IPS-18c (cell line): ENCODE measurements at regions not wholly inside any gene's neighbourhood (a gene's known extent, or its start where the extent isn't known, plus 50 kb on each side); places are given as distances from the start of the nearest gene placed in this dataset.

ENCODE experiments used
- H3K4me3 ChIP-seq: 2 replicates; pipeline ENCODE4 v1.7.0; 2013; ENCODE audit warnings: low read depth, mild to moderate bottlenecking, low read length, moderate library complexity; ENCODE audit not compliant: insufficient read depth
- H3K9me3 ChIP-seq: one replicate; pipeline ENCODE4 v1.6.1; 2013; ENCODE audit warnings: mild to moderate bottlenecking, low read length, moderate library complexity; ENCODE audit not compliant: control insufficient read depth, insufficient read depth

DNA sequence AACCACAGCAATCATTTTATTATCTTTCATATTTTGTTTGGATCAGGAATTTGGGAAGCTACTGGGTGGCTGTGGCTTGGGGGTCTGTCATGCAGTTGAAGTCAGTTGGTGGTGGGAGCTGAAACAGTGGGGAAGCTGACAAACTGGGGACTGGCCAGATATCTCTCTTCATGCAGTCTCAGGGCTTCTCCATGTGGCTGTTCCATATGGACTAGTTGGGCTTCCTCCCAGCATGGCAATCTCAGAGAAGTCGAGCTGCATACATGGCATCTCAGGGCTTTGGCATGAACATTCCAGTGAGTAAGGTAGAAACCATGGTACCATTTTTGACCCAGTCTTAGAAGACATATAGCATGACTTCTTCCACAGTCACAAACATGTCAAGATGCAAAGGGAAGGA lies 274.8 kb downstream of the ENC1 start:
- no peaks in the 10 kb centered on the region for H3K9me3 ChIP-seq
- H3K4me3 ChIP-seq: no peak overlapping the region

DNA sequence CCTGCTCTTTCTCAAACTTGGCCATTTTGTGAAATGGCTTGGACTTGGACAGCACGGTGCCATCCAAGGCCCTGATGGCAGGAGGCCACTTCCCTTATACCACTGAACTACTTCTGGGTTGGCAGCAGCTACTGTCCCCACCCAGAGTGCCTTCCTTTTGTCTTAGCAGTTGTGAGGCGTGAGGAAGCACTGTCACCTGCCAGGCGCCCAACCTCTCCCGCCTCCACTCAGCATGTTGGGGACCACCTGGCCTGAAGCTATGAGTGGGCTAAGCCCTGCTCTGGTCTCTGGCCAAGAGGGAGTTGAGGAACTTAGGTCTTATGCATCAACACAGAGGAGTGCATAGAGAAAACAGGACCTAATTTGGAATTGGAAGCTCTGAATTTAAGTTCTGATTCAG lies 276.0 kb downstream of the ENC1 start:
- no peak overlapping the region for H3K4me3 ChIP-seq
- H3K9me3 ChIP-seq: no peaks in the 10 kb centered on the region

DNA sequence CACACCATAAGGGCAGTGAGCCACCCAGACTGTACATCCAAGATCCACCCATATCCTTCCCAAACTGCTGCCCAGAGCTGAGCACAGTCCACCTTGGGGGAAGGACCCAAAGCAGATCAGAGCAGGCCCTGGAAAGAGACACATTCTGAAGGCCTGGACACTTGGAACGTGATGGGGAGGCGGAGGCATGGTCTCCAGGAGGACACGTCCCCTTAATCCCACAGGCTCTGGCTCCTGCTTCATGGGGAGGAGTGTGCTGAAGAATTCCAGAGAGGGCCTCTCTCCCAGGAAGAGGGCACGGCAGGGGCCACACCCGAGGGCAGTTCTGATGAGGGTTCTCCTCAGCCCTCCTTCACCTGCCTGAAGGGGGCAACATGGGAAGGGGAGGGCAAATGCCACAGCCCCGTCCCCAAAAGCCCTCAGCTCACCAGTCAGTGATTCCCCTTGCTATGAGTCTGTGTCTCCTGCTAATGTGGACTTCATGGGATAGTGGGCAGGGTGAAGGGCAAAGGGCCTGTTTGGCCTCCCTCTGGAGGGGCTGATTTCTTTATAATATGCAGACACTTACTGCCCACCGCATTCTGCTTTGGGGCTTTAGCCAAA lies 276.8 kb downstream of the ENC1 start:
- Histone ChIP-seq H3K9me3 (no peaks in the 10 kb centered on the region), H3K4me3 (no peak overlapping the region)

DNA sequence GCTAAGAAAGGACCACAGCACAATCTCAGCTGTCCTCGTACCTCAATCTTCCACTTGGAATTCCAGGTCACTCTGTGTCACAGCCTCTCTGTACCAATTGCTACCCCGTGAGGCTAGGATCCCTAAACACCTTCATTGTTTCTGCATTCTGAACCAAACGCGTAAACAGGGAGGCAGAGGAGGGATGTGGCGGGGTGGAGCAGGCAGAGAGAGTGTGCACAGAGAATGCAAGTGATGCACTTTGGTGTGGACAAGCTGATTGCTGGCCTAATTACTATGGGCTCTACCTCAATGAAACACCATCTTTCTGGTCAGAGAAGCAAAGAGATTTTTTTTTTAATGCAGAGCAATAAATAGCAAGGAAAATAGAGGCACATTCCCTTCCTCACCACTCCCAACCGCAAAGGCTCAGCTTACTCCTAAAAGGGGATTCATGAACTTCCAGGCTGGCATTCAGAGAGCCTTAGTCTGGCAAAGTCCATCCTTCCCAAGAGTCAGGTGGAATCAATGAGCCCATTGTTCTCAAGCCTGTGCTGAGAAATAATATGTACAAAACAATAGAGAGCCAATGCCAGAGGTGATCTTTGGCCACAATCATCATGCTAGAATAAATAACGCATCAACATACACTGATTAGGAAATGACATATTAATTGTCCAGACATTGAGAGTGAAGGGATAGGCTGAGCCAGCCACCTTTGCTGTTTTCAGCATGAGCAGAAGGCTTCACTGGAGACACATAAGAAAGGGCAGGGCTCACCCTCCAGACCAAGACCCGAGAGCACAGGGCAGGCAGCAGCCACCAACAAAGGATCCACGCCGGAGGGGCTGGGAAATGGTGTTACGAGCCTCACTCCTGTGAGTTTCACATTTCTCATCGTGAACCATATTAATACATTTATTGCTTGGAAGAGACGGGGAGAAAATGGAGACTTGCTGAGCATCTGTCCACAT lies 278.8 kb downstream of the ENC1 start:
- Histone ChIP-seq H3K4me3 (no peak overlapping the region), H3K9me3 (no peaks in the 10 kb centered on the region)

DNA sequence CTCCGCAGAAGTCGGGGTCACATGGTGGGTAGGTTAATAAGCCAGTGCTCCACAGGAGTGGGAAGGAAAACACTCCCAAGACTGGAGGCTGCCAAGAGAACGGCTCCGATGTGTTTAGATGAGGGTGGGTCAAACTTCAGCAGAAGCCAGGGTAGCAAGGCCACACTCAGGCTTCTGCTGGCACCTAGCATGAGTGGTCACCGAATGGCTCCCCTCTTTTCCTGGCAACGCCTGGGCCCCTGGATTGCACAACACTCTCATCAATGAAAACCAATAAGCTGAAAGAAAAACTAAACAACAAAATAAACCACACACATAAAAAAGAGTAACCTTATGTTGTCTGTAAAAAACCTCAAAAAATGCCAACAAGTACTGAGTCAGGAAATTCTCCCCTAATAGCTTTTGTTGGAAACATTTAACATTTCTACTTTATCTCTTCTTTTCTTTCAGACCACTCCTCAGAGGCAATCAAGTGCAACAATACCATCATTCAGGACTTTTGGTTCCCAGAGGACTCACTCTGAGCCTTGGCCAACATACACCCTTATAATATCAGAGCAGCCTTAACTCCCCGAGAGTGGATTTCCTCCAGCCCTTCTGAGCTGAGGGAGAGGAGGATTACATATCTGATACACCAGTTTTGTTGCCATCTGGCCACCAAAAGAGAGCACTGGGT lies 279.9 kb downstream of the ENC1 start:
- Histone ChIP-seq H3K4me3 (no peak overlapping the region), H3K9me3 (no peaks in the 10 kb centered on the region)

DNA sequence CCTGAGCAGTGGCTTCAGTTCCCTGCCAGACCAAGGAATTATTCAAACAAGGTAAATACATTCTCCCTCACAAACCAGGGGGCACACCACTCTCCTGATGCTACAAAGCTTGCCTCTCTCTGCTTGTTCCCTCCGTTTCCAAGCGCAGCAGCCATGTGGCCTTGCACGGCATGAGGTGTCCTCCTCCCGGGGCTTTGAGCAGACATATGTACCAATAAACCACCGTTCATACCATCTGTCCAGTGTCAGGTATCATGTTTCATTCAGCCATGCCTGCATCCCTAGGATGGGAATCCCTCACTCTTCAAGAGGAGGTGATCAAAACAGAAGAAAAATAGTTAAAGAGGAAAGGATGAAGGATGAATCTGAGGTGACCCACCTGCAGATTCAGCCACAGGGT lies 282.7 kb downstream of the ENC1 start:
- no peak overlapping the region for H3K4me3 ChIP-seq
- H3K9me3 ChIP-seq: no peaks in the 10 kb centered on the region

DNA sequence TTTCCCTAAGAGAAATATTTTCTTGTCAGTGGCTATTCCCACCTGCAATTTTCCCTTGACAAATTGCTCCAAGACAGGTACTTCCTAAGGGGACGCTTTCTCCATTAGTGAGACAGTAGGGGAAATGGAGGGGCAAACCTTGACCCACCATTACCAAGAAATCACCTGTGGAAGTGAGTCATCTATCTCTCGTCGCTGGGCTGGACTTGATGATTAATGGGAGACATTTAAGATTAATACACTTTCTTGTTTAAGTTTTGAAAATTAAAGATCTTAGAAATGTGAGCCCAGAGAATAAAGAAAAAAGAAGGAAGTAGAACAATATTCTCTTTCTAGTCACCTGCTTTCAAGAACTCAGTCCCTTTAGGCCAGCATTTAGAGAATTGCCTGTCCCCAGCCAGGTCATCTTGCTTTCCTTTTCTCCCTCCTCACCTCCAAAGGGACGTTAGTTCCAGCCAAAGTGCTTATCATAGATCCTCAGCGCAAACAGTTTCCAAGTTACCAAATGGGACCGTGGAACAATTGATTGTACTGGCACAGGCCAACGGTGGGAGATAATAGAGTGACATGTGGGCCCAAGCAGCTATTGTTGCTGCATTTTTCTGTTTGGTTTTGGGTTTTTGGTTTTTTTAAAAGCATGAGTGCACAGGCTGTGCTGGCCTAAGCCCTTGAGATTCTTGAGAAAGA lies 284.4 kb downstream of the ENC1 start:
- Histone ChIP-seq H3K4me3 (no peak overlapping the region), H3K9me3 (peaks cover 3% of the 10 kb centered on the region)

DNA sequence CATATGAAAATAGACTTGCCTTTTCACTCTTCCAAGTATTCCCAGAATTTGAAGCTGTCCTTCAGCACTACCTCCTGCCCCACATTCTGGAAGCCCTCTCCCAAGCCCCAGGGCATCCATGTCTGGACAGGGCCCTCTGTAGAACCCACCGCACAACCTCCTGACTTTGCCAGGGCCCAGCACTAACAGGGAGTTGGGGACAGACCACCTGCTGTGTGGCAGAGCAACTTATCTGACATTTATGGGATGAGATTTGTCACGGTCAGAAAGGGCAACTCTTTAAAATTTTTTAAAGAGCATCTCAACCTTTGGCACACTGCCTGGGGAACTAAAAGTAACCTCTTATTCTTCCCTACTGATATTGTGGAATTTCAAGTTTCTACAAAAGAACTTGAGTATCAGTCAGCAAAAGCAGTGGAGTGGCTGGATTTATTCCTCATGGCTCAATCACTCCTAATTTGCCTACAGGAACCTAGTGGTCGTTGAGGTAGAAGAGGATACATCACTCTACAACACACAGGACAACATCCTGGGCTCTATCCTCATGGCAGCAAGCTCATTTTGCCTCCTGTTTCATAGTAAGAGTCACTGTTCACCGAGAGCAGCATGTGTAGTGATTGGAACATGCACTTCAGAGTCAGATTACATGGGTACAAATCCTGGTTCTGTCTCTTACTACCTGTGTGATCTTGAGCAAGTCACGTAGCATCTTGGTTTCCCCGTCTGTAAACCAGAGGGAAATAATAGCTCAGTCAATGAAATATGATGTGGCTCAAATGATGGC lies 285.3 kb downstream of the ENC1 start:
- Histone ChIP-seq H3K4me3 (no peak overlapping the region), H3K9me3 (peaks cover 8% of the 10 kb centered on the region)

DNA sequence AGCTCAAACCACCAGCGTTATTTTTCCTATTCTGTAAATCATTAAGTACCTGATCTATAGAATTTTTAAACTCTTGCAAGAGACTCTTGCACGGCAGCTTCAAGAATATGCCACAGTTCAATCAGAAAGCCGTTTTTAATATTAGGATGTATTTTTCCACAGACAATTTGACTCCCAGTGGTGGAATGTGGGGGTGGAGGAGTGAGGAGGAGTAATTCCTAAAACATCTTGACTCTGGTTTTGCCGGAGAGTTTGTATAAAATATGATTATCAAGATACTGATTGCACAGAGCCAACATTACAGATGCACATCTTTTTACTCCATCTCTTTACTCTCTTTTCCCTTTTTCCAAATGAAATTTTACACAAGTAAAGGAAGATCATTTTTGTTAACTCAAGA lies 288.3 kb downstream of the ENC1 start:
- peaks cover 8% of the 10 kb centered on the region for H3K9me3 ChIP-seq

DNA sequence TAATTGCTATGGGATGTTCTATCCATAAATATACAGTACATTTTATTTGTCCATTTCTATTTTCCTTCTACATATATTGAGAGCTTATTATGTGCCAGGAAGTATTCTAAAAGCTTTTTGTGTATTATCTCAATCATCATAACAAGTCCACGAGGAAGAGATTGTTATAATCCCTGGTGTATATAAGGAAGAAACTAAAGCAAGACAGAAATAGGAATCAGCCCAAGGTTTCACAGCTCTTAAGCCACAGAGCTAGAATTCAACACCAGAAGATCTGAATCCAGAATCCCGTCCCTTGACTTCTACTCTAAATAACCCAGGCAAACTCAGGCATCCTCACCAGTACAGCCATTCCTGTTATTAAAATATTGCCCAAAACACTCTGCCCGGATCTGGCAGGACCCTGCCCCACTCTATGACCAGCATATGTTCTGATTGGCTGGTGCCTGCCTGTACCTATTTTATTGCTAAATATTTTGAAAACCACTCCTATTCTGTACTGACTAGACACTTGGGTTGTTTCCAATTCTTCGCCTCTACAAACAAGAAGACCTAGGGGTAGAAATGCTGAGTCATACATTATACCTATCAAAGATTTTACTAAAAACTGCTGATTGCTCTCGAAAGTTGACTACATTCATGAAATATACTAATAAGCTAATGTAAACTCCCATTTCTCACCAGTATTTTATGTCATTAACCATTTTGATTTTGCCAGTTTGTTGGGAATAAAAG lies 297.4 kb downstream of the ENC1 start:
- Histone ChIP-seq H3K9me3 (no peaks in the 10 kb centered on the region), H3K4me3 (no peak overlapping the region)

More for the DNA sequence above, 288.3 kb downstream of the ENC1 start:
- no peak overlapping the region for H3K4me3 ChIP-seq

DNA sequence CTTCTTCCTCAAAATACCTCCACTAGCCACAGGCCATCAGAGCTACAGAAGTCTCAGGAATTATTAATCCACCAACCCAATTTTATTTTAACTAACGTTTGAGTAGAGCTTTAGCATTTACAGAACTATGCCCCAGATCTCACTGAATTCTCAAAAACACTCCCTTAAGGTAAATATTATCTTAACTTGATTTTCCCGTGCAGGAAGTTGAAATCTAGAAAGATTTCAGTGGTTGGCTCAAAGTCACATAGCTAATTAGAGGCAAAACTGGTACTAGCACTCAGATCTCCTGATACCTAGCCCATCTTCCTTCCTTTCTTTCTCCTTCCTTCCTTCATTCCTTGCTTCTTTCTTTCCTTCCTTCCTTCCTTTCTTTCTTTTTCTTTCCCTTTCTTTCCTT lies 298.3 kb downstream of the ENC1 start:
- H3K4me3 ChIP-seq: no peak overlapping the region
- no peaks in the 10 kb centered on the region for H3K9me3 ChIP-seq

DNA sequence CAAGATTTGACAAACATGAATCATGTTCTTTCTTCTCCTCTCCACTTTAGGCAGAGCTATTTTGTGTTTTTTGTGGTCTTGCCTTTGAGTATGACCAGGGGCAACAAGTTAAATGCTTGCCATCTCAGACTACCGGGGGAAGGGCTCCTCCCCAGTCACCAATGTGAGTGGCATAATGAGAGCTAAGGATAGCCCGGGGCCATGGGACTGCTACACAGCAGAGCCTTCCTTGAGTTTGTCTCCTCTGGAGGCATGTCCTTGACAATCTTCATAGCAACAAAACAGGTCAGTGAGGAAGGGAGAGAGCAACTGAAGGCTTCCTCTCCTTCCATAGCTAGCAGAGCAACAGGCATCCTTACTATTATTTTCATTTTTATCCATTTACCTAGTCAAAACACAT lies 299.3 kb downstream of the ENC1 start:
- H3K9me3 ChIP-seq: no peaks in the 10 kb centered on the region
- H3K4me3 ChIP-seq: no peak overlapping the region

DNA sequence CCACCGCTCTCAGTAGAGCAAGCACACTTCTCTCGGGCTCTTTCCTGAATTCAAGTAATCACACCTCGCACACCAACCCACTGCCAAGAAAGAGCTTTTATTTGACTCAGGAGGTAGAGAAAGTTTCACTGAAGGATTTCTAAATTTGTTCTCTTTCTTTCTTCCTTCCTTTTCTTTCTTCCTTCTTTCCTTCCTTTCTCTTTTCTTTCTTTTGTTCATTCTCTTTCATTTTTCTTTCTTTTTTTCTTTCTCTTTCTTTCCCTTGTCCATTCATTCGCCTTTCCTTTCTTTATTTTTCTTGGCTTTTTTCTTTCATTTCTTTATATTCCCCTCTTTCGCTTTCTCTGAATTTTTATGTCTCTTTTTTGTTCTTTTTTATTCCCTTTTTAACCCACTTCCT lies 300.1 kb downstream of the ENC1 start:
- Histone ChIP-seq H3K4me3 (no peak overlapping the region), H3K9me3 (no peaks in the 10 kb centered on the region)

DNA sequence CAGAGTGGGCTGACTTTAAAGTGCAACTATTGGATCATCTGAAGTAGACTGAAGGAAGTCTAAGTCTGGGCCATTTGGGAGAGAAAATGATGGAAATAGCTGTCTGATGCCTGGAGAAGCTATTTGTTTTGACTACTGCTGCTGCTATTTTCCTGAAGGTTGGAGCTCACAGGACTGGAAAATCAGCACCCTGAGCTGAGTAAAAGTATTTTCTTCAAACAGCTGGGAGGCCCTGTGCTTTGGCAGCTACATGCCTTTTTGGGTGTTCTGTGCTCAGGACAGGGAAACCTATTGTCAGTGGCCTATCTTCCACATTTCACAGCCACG lies 302.6 kb downstream of the ENC1 start:
- no peak overlapping the region for H3K4me3 ChIP-seq
- no peaks in the 10 kb centered on the region for H3K9me3 ChIP-seq

DNA sequence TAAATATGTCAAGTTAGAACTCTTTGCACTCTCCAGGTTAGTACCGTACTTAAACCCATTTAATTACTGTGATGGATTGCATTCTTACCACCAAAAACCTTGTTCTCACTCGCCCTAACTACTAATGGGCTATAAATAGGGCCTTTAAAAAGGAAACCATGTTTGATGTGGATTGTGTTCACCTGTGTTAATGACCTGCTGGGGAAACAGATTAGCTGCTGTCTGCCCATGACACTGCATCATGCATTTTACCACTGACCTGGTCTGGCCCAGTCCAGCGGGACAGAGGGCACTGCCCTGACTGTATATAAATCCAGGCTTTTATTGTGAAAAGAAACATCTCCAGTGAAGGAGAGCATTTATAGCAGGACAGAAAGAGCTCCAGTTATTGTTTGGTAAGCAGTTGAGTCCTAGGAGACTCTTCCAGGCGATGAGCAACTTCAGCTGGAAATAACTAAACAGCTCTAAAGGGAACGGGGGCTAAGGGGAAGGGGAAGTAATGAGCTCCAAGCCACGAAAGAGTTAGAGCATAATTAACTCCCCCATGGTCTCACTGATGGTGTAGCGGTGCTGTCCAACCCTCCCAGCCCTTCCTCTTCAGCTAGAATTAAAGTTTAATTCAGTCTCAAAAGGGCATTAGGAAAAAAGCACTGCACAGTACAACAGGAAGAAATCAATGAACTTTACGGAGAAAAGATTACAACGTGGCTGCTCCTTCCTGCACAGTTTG lies 303.1 kb downstream of the ENC1 start:
- Histone ChIP-seq H3K4me3 (no peak overlapping the region), H3K9me3 (no peaks in the 10 kb centered on the region)

DNA sequence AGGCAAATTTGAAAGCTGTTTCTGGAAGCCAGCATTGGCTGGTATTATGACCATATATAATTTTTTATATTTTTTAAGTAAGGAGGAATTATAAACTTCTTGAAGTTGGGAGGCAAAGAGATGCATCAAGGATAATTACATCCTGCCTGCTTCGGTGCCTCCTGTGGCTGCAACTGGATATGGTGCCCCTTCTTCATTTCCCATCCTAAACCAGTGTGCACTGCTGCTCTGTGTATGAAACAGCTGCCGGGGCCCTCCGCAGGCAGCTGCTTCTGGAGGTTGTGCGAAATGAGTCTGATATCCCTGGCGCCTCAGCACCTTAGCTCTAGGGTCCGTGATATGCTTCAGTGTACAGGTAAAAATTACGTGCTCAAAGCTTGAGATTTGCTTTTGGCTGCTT lies 304.2 kb downstream of the ENC1 start:
- Histone ChIP-seq H3K4me3 (no peak overlapping the region), H3K9me3 (no peaks in the 10 kb centered on the region)
